Retinal pigment epithelial cell (primary cell): ENCODE measurements at regions not wholly inside any gene's neighbourhood (a gene's known extent, or its start where the extent isn't known, plus 50 kb on each side); places are given as distances from the start of the nearest gene placed in this dataset.

Experiments
- DNase-seq: peaks from one replicate; pipeline ENCODE4 v3.0.0-alpha.2; 2010; ENCODE audit warnings: low read depth
- H3K4me3 ChIP-seq: 2 replicates; pipeline ENCODE4 v1.5.1; 2011; ENCODE audit warnings: mild to moderate bottlenecking, low read length, control low read depth, moderate library complexity
- TF ChIP-seq, protein P1 (sequence below): conservative IDR thresholded peaks from 2 replicates; pipeline ENCODE4 v1.5.1; 2011; ENCODE audit warnings: low read depth, low read length, control low read depth, inconsistent platforms

DNA sequence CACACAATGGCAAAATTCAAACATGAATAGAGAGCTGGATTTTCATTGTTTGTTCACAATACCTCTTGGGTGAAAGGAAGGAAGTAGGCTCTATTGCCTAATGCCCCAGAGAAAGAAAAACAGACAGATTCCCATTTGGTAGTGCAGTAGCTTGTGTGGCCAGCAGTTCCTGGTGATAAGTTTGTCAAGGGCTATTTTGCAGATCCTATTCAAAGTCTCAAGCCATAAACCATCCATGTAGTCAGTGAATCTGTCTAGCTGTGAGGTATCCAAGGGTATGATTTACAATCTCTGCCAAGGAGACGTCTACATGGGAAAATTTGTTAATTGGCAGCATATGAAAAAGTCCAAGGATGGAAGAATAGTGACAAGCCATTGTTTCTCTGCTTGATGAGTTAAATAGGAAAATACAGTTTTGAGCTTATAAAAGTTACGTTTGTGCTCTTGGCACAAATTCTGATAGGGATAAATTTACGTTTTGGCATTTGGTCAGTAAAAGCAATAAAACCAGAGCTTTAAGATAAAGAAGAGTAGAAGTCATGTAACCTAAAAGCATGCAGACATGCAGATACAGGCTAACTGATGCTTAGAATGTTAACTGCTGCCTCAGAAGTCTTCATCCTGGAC lies 269.1 kb downstream of the GATA3 start:
- H3K4me3 ChIP-seq, result no peak overlapping the region
- TF ChIP-seq, protein P1, sequence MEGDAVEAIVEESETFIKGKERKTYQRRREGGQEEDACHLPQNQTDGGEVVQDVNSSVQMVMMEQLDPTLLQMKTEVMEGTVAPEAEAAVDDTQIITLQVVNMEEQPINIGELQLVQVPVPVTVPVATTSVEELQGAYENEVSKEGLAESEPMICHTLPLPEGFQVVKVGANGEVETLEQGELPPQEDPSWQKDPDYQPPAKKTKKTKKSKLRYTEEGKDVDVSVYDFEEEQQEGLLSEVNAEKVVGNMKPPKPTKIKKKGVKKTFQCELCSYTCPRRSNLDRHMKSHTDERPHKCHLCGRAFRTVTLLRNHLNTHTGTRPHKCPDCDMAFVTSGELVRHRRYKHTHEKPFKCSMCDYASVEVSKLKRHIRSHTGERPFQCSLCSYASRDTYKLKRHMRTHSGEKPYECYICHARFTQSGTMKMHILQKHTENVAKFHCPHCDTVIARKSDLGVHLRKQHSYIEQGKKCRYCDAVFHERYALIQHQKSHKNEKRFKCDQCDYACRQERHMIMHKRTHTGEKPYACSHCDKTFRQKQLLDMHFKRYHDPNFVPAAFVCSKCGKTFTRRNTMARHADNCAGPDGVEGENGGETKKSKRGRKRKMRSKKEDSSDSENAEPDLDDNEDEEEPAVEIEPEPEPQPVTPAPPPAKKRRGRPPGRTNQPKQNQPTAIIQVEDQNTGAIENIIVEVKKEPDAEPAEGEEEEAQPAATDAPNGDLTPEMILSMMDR, result no peak
- DNase-seq, result no peak

DNA sequence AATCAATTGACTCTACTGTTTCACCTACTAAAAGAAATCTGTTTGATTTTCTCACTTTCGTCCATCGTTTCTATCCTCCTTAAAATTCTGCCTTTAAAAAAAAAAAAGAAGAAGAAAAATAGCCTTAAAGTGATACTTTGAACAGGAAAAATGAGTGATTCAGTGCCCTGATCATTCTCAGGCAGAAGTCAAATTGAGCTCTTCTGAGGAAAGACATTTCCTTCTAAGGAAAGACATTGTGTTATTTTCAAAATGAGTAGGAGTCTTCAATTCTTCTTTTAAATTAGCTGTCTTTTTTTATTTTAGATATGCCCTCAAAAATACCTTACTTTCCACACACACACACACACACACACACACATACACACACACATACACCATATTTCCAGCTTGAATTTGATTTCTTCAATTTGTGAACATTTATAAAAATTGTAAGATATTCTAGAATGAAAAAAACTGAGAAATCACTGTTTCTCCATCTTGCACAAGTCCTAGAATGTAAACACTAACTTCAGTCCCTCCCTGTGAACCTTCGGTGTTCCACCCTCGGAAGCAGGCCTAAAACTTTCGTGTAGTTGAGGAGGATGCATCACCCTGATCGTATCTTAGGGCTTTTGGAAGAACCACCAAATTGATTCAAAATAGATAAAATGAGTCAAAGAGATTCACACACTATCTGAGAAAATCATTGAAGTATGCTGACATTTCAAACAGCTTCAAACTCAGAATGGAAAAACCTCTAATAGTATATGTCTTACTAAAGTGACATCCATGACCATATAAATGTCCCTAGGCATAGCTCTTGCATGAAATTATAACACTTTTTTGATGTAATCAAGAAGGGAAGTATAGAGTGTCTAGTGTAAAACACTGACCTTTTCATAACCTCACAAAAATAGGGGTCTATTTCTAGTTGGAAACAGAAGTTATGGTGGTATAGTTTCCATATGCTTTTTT lies 270.8 kb downstream of the GATA3 start:
- TF ChIP-seq, protein P1, result no peak
- no peak overlapping the region for H3K4me3 ChIP-seq
- DNase-seq, result no peak

DNA sequence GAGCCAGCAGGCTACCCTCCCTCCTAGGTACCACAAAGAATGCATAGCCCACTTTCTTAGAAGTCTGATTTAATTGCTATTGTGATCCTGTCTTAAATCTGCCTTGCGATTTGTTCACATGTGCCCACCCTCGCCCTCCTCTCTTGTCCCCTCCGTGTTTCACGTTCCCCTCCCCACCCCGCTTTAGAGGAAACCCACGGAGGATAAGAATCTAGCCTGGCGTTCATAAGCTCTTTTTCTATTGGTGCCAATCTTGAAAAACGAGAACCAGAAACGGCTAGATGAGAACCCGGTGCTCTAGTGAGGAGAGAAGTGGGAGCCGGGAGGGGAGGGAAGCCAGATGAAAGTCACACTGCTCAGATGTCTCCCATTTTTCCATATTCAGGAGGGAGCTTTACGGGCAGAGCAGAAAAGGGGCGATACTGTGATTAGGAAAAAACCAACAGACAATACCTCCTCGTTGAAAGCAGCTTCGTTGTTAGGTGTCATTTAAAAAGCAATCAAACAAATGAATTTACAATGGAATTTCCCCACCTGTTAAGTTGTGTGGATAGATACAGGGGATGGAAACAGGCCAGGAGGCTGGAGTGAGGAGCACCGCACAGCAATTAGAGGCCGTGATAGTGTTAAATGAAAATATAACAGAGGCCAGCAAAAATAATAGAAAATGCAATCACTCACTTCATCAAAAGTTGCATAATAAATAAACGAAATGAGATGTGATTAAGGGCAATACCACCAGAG lies 272.1 kb downstream of the GATA3 start:
- no peak for DNase-seq
- TF ChIP-seq, protein P1, result no peak
- no peak overlapping the region for H3K4me3 ChIP-seq

DNA sequence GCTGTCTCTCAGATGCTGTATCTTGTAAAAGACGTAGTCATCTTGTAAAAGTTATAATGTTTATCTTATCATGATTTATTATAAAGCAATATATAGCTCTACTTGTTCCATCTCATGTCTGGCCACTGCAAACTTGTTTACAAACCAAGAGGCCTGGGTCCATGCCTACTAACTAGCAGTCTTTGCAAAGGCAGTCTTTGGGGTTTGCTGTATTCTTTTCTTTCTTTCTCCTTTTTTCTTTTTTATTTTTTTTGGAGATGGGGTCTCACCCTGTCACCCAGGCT lies 272.6 kb downstream of the GATA3 start:
- no peak overlapping the region for H3K4me3 ChIP-seq
- TF ChIP-seq, protein P1, result no peak
- DNase-seq, result no peak

DNA sequence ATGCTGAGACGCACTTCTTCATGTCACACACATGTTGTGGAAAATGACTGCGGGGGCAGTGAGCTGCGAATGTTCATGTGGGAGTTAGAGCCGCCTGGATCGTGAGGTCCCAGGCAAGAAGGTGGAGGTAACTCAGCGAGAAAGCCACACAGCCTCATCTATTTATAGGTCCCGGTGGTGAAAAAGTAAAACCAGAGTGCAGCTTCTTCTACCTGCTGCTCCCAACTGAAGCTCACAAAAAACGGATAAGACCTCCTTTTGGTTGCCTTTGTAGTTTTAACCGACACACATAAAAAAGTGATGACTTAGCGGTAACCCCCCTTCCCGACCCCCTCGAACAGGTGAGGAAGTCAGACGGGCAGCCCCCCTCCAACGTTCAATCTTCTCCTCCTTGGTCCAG lies 276.9 kb downstream of the GATA3 start:
- TF ChIP-seq, protein P1, result no peak
- no peak overlapping the region for H3K4me3 ChIP-seq
- DNase-seq, result no peak

DNA sequence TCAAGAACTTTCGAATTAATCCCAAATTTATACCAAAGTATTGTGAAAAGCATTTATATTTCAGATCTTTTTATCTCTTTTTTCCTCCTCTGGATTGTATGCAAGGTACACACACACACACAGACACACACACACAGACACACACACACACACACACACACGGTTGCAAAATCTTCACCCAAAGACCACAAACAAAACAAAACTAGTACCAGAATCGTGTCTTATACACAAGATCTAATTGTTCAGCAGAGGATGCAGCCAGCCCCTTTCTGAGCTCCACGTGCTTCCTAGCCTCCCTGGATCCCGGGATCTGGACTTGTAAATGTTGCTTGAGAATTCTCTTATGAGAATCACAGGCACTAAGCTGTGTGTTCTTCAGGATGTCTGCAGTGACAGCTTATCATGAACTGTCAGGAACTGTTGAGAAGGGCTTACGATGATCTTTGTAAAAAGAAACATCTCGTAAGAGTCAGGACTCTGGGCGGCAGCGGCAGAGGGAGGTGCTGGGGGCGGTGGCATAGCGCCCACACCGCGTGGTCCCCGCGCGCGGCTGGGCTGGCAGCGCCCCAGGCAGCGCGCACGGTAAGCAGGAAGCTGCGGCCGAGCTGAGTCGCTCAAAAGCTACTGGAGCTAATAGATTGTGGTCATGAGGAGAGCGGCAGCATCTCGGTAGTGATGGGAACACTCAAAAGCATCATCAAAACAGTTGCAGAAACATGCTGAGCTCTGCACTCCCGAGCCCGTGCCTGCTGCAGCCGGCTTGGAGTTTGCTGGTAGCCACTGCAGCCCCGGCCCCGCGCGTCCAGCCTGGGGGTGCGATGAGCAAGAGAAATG lies 277.6 kb downstream of the GATA3 start:
- TF ChIP-seq, protein P1, result no peak
- H3K4me3 ChIP-seq, result peak overlapping the region; percentile 23

More for the DNA sequence above, 277.6 kb downstream of the GATA3 start:
- DNase-seq, result peak; percentile 71
